HEK293 (cell line): ENCODE measurements at regions not wholly inside any gene's neighbourhood (a gene's known extent, or its start where the extent isn't known, plus 50 kb on each side); places are given as distances from the start of the nearest gene placed in this dataset.

Experiments
- CTCF ChIA-PET: fragments of 350-600 bp; formaldehyde crosslinking; extraction: SDS; loops from one replicate; lab custom pipeline; 2021; ENCODE audit warnings: antibody characterized with exemption; lab: Yijun Ruan, JAX
- POLR2A ChIA-PET: fragments of 300-600 bp; formaldehyde crosslinking; extraction: SDS; loops from one replicate; lab custom pipeline; 2020; ENCODE audit warnings: antibody characterized with exemption, inconsistent platforms; lab: Yijun Ruan, JAX
- H3K27ac ChIP-seq: fragments of 200-500 bp; sonication (Bioruptor generic); 2 replicates; pipeline ENCODE4 v1.5.1; 2014; ENCODE audit warnings: low read depth, low read length, control low read depth, inconsistent platforms; ENCODE audit errors: extremely low read depth
- H3K36me3 ChIP-seq, 2 experiments: fragments of 200-500 bp in 1 of 2; sonication (Bioruptor generic) in 1 of 2; 1 replicate in 1 of 2; 2 replicates in 1 of 2; pipeline ENCODE4 v1.5.1; 2014 to 2017; ENCODE audit warnings: inconsistent platforms in 2 of 2, low read length in 2 of 2; ENCODE audit not compliant: control insufficient read depth in 2 of 2, insufficient read depth in 1 of 2
- H3K4me1 ChIP-seq: fragments of 200-500 bp; sonication (Bioruptor generic); 2 replicates; pipeline ENCODE4 v1.5.1; 2014; ENCODE audit warnings: mild to moderate bottlenecking, low read length, inconsistent platforms; ENCODE audit not compliant: control insufficient read depth, insufficient read depth
- H3K4me3 ChIP-seq: 2 replicates; pipeline ENCODE4 v1.5.1; 2011; ENCODE audit warnings: low read depth, mild to moderate bottlenecking, control low read depth, low read length, moderate library complexity
- H3K9me3 ChIP-seq: fragments of 200-500 bp; sonication (Bioruptor generic); 2 replicates; pipeline ENCODE4 v1.5.1; 2014; ENCODE audit warnings: low read depth, low read length, inconsistent platforms; ENCODE audit not compliant: control insufficient read depth, insufficient read depth
- BCL11A ChIP-seq: fragments of 450-650 bp; formaldehyde crosslinking; IDR thresholded peaks from 2 replicates; pipeline ENCODE4 v1.5.1; 2016; ENCODE audit warnings: low read depth, missing biosample characterization, missing genetic modification characterization
- GLI2 ChIP-seq: fragments of 450-650 bp; formaldehyde crosslinking; IDR thresholded peaks from 2 replicates; pipeline ENCODE4; 2017; ENCODE audit warnings: missing biosample characterization, missing genetic modification characterization, low read depth, borderline replicate concordance
- GLIS1 ChIP-seq: fragments of 450-650 bp; formaldehyde crosslinking; IDR thresholded peaks from 2 replicates; pipeline ENCODE4 v1.5.1; 2016; ENCODE audit warnings: missing biosample characterization, missing genetic modification characterization
- ZEB2 ChIP-seq: fragments of 450-650 bp; formaldehyde crosslinking; IDR thresholded peaks from 2 replicates; pipeline ENCODE4 v1.5.1; 2016; ENCODE audit warnings: missing biosample characterization, missing genetic modification characterization
- ZIC2 ChIP-seq: fragments of 450-650 bp; formaldehyde crosslinking; IDR thresholded peaks from 2 replicates; pipeline ENCODE4 v1.5.1; 2016; ENCODE audit warnings: missing biosample characterization, missing genetic modification characterization
- ZNF404 ChIP-seq: fragments of 450-650 bp; formaldehyde crosslinking; IDR thresholded peaks from 2 replicates; pipeline ENCODE4 v1.5.1; 2017; ENCODE audit warnings: missing biosample characterization, missing genetic modification characterization
- ZNF596 ChIP-seq: fragments of 450-650 bp; IDR thresholded peaks from 2 replicates; pipeline ENCODE4 v1.5.0; 2018; ENCODE audit warnings: missing biosample characterization, mild to moderate bottlenecking, missing genetic modification characterization, moderate library complexity
- ZNF623 ChIP-seq: fragments of 450-650 bp; formaldehyde crosslinking; IDR thresholded peaks from 2 replicates; pipeline ENCODE4 v1.5.1; 2016; ENCODE audit warnings: missing biosample characterization, missing genetic modification characterization
- ZNF629 ChIP-seq: fragments of 450-650 bp; formaldehyde crosslinking; IDR thresholded peaks from 2 replicates; pipeline ENCODE4 v1.5.1; 2017; ENCODE audit warnings: missing biosample characterization, missing genetic modification characterization
- ZNF658 ChIP-seq: fragments of 450-650 bp; formaldehyde crosslinking; IDR thresholded peaks from 2 replicates; pipeline ENCODE4; 2016; ENCODE audit warnings: missing biosample characterization, missing genetic modification characterization
- ZXDB ChIP-seq: fragments of 450-650 bp; formaldehyde crosslinking; IDR thresholded peaks from 2 replicates; pipeline ENCODE4 v1.5.1; 2016; ENCODE audit warnings: missing biosample characterization, missing genetic modification characterization
- TF ChIP-seq, protein P1 (sequence below): fragments of 450-650 bp; formaldehyde crosslinking; IDR thresholded peaks from 2 replicates; pipeline ENCODE4 v1.5.1; 2017; ENCODE audit warnings: missing biosample characterization, missing genetic modification characterization
- TF ChIP-seq, protein P2 (sequence below): fragments of 450-650 bp; formaldehyde crosslinking; IDR thresholded peaks from 2 replicates; pipeline ENCODE4 v1.5.1; 2016; ENCODE audit warnings: missing biosample characterization, missing genetic modification characterization
- TF ChIP-seq, protein P3 (sequence below): fragments of 450-650 bp; formaldehyde crosslinking; IDR thresholded peaks from 2 replicates; pipeline ENCODE4 v1.5.1; 2016; ENCODE audit warnings: missing biosample characterization, missing genetic modification characterization, low read depth
- TF ChIP-seq, protein P4 (sequence below): fragments of 450-650 bp; formaldehyde crosslinking; IDR thresholded peaks from 2 replicates; pipeline ENCODE4 v1.5.1; 2016; ENCODE audit warnings: missing biosample characterization, missing genetic modification characterization
- TF ChIP-seq, protein P5 (sequence below): fragments of 450-650 bp; formaldehyde crosslinking; conservative IDR thresholded peaks from 2 replicates; pipeline ENCODE4 v1.5.1; 2016; ENCODE audit warnings: low read depth, missing biosample characterization, missing genetic modification characterization
- TF ChIP-seq, protein P6 (sequence below): fragments of 450-650 bp; formaldehyde crosslinking; IDR thresholded peaks from 2 replicates; pipeline ENCODE4 v1.5.1; 2016; ENCODE audit warnings: missing biosample characterization, missing genetic modification characterization

DNA sequence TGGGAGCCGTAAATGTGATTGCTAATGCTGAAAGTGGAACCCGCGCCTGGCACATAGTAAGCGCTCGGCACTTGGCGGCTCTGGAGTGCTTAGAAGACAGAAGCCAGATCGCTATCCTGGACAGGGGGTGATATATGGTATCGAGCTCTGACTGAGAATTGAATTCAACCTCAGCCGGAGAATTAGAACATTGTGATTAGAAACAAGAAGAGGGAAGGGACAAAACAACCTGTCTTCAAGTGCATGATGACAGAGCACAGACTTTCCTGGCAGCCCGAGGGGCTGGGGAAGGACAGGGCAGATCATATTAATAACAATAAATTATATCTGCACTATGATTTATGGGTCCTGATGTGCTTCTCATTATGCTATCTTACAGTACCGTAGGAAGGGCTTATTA lies 66.9 kb upstream of the TBX3 start:
- POLR2A ChIA-PET: no interaction called here
- Histone ChIP-seq H3K4me3 (no peak overlapping the region), H3K36me3 (no peaks in the 10 kb centered on the region), H3K27ac (no peak overlapping the region), H3K9me3 (no peaks in the 10 kb centered on the region), H3K4me1 (no peaks in the 10 kb centered on the region)
- TF ChIP-seq ZNF404 (tag by site-specific recombination): no peak
- no peak for TF ChIP-seq ZNF623 (tag by site-specific recombination)
- TF ChIP-seq GLI2 (tag by site-specific recombination): no peak
- TF ChIP-seq ZNF658 (tag by site-specific recombination): no peak
- TF ChIP-seq, protein P1, sequence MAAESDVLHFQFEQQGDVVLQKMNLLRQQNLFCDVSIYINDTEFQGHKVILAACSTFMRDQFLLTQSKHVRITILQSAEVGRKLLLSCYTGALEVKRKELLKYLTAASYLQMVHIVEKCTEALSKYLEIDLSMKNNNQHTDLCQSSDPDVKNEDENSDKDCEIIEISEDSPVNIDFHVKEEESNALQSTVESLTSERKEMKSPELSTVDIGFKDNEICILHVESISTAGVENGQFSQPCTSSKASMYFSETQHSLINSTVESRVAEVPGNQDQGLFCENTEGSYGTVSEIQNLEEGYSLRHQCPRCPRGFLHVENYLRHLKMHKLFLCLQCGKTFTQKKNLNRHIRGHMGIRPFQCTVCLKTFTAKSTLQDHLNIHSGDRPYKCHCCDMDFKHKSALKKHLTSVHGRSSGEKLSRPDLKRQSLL (tag by site-specific recombination): no peak
- no peak for TF ChIP-seq ZNF629 (tag by site-specific recombination)
- no peak for TF ChIP-seq ZIC2
- TF ChIP-seq ZXDB (tag by site-specific recombination): no peak
- TF ChIP-seq ZEB2 (tag by site-specific recombination): no peak
- TF ChIP-seq, protein P2, sequence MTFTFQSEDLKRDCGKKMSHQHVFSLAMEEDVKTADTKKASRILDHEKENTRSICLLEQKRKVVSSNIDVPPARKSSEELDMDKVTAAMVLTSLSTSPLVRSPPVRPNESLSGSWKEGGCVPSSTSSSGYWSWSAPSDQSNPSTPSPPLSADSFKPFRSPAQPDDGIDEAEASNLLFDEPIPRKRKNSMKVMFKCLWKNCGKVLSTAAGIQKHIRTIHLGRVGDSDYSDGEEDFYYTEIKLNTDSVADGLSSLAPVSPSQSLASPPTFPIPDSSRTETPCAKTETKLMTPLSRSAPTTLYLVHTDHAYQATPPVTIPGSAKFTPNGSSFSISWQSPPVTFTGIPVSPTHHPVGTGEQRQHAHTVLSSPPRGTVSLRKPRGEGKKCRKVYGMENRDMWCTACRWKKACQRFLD (tag by site-specific recombination): no peak
- TF ChIP-seq, protein P3, sequence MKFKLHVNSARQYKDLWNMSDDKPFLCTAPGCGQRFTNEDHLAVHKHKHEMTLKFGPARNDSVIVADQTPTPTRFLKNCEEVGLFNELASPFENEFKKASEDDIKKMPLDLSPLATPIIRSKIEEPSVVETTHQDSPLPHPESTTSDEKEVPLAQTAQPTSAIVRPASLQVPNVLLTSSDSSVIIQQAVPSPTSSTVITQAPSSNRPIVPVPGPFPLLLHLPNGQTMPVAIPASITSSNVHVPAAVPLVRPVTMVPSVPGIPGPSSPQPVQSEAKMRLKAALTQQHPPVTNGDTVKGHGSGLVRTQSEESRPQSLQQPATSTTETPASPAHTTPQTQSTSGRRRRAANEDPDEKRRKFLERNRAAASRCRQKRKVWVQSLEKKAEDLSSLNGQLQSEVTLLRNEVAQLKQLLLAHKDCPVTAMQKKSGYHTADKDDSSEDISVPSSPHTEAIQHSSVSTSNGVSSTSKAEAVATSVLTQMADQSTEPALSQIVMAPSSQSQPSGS: no peak
- TF ChIP-seq, protein P4, sequence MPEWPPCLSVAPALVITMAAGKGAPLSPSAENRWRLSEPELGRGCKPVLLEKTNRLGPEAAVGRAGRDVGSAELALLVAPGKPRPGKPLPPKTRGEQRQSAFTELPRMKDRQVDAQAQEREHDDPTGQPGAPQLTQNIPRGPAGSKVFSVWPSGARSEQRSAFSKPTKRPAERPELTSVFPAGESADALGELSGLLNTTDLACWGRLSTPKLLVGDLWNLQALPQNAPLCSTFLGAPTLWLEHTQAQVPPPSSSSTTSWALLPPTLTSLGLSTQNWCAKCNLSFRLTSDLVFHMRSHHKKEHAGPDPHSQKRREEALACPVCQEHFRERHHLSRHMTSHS: no peak
- no peak for TF ChIP-seq ZNF596 (tag by site-specific recombination)
- TF ChIP-seq, protein P5, sequence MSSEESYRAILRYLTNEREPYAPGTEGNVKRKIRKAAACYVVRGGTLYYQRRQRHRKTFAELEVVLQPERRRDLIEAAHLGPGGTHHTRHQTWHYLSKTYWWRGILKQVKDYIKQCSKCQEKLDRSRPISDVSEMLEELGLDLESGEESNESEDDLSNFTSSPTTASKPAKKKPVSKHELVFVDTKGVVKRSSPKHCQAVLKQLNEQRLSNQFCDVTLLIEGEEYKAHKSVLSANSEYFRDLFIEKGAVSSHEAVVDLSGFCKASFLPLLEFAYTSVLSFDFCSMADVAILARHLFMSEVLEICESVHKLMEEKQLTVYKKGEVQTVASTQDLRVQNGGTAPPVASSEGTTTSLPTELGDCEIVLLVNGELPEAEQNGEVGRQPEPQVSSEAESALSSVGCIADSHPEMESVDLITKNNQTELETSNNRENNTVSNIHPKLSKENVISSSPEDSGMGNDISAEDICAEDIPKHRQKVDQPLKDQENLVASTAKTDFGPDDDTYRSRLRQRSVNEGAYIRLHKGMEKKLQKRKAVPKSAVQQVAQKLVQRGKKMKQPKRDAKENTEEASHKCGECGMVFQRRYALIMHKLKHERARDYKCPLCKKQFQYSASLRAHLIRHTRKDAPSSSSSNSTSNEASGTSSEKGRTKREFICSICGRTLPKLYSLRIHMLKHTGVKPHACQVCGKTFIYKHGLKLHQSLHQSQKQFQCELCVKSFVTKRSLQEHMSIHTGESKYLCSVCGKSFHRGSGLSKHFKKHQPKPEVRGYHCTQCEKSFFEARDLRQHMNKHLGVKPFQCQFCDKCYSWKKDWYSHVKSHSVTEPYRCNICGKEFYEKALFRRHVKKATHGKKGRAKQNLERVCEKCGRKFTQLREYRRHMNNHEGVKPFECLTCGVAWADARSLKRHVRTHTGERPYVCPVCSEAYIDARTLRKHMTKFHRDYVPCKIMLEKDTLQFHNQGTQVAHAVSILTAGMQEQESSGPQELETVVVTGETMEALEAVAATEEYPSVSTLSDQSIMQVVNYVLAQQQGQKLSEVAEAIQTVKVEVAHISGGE (tag by site-specific recombination): no peak
- TF ChIP-seq, protein P6, sequence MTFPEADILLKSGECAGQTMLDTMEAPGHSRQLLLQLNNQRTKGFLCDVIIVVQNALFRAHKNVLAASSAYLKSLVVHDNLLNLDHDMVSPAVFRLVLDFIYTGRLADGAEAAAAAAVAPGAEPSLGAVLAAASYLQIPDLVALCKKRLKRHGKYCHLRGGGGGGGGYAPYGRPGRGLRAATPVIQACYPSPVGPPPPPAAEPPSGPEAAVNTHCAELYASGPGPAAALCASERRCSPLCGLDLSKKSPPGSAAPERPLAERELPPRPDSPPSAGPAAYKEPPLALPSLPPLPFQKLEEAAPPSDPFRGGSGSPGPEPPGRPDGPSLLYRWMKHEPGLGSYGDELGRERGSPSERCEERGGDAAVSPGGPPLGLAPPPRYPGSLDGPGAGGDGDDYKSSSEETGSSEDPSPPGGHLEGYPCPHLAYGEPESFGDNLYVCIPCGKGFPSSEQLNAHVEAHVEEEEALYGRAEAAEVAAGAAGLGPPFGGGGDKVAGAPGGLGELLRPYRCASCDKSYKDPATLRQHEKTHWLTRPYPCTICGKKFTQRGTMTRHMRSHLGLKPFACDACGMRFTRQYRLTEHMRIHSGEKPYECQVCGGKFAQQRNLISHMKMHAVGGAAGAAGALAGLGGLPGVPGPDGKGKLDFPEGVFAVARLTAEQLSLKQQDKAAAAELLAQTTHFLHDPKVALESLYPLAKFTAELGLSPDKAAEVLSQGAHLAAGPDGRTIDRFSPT: no peak
- CTCF ChIA-PET: no interaction called here

DNA sequence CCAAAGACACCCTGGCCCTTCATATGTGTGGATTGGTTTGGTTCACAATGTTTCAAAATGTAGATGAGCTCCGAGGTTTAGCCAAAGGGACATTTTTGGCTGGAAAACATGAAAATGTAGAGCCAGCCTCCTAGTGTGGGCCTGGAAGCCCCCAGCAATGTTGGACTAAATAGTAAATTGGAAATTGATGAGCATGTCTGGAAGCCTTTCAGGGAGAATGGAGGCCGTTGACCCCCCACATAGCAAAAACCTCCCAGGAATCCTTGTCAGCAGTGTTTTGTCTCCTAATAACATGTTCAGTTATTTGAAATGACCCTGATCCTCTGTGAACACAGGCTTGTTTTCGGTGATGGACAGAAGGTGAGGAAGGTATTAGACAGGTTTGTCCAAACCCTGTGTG lies 65.1 kb upstream of the TBX3 start:
- Histone ChIP-seq H3K27ac (no peak overlapping the region), H3K9me3 (no peaks in the 10 kb centered on the region), H3K4me1 (no peaks in the 10 kb centered on the region), H3K36me3 (no peaks in the 10 kb centered on the region), H3K4me3 (no peak overlapping the region)
- POLR2A ChIA-PET: no interaction called here
- TF ChIP-seq BCL11A (no peak), GLIS1 (tag by site-specific recombination) (0 out of 2 replicates have a peak, but pooled peaks have one; percentile 26)
- CTCF ChIA-PET: no interaction called here
